Endometrial microvascular endothelial cells (primary cell): ENCODE measurements at regions not wholly inside any gene's neighbourhood (a gene's known extent, or its start where the extent isn't known, plus 50 kb on each side); places are given as distances from the start of the nearest gene placed in this dataset.

Source experiments
- in situ Hi-C: cut with HindIII; loops from 2 replicates; pipeline ENCODE4 v1.10.0; 2017; ENCODE audit warnings: low sequenced_read_pairs, low pct_unique_long_range_greater_than_20kb; ENCODE audit errors: inconsistent ontology term

- in situ Hi-C loops = no loop called here
Observed at GRCh38 chr12:19872621-19873540, 433.6 kb downstream of the AEBP2 start.

DNA sequence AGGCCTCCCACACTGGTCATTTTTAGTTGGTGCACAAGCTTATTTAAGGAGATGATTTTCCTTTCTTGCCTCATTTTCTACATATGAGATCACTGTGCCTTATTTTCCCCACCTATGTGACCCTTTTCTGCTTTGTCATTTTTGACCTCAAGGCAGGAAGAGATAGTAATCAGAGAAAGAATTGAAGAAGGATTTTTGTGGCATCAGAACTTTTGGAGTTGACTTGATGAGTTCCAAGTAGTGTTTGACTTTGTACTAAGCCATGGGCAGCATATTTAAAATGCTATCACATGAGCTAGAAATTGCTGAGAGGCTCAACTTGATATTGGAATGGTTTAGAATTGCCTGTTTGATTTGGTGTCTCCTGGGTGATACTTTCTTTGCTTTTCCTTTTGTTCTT is 440.8 kb downstream of the AEBP2 start:
- in situ Hi-C loops = no loop called here

DNA sequence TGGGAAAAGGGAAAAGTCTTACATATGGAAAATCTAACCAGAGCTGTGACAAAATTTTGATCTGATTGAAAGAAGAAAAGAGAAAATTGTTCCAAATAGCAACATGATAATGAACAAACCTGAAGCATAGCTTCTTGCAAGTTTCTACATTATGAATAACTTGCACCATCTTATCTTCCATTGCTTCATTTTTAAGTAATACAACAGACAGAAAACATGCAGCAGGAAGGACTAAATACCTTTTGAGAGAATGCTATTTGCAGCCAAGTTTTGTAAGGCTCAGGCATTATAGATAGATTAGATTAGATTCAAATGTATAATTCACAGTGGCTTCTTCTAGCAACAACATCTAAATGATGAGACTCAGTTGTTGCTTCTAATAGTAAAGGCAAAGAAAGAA is 441.4 kb downstream of the AEBP2 start:
- in situ Hi-C loops = no loop called here

DNA sequence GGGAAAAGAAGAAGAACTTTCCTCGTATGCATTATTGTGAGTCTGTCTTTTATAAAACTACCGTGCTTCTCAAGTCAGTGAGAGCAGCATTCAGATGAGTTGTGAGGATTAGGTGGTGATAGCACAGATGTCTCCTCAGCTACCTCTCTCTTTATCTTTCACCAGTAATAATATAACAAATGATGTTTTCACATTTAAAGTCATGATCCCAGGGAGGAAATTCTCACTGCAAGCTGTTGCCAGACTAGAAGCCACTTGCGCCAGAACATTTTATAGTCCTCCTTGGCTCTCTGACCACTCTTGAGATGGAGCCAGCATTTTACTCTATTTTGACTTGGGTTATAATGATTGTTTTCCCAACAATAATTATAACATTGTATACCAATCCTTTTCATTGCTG is 443.1 kb downstream of the AEBP2 start:
- in situ Hi-C loops = no loop called here

DNA sequence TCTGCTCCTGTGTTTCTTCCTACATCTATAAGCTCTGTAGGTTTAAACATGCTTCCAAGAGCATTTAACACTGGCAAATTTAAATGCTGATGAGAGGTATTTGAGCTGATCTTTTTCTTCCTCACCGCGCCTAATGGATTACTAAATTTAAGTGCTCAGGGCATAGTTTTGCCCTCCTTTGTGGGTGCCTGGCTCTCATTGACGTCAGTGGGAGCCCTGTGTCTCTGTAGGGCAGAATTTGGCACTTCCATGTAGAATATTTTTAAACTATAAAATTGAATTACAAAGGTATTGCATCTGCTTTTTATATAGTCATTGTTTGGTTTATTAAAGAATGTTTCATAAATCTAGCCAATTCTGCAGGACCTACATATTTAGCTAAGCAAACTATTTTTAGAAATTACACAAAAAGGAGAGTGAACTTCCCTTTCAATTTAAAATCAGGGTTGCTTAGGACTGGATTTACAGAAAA is 444.8 kb downstream of the AEBP2 start:
- in situ Hi-C loops = no loop called here

- in situ Hi-C loops = no loop called here
Observed at GRCh38 chr12:19885093-19885812, 446.0 kb downstream of the AEBP2 start.

- in situ Hi-C loops = no loop called here
Observed at GRCh38 chr12:19886065-19886464, 446.8 kb downstream of the AEBP2 start.

DNA sequence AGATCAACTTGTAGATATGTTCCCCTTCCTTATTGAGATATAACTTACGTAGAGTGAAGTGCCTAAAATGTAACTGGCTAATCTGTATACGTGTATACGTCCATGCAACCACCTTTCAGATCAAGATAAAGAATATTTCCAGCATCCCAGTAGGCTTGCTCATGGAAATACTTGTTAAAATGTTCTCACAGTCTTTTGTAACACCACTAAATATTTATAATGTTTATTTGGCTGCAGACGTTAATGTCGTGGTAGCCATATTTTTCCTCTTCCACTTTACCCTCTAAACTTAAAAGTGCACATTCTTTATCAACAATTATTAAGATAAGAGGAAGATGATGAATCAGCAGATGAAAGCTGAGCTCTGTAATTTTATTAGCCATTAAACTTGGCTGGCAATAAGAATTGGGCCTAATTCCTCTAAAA is 447.4 kb downstream of the AEBP2 start:
- in situ Hi-C loops = no loop called here

- in situ Hi-C loops = no loop called here
Observed at GRCh38 chr12:19890024-19890423, 450.7 kb downstream of the AEBP2 start.

- in situ Hi-C loops = no loop called here
Observed at GRCh38 chr12:19891936-19892591, 452.8 kb downstream of the AEBP2 start.

- in situ Hi-C loops = no loop called here
Observed at GRCh38 chr12:19893514-19893913, 454.2 kb downstream of the AEBP2 start.

DNA sequence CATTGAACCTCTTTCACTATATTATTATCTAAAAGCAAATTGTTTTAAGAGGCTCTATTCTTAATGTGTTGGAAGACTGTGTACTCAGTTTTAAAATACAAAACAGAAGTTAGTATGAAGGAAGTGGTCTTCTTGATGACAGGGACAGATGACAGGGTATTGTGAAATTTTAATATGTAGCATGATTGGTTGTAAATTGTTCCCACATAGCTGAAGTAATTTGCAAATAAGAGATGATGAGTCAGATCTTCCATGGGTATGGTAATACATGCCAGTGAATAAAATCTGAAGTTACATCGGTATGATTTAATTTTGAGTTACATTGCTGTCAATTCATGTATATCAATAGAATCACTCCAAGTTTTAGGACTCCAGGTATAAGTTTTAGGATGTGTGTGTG is 454.8 kb downstream of the AEBP2 start:
- in situ Hi-C loops = no loop called here

- in situ Hi-C loops = no loop called here
Observed at GRCh38 chr12:19894803-19895202, 455.5 kb downstream of the AEBP2 start.

- in situ Hi-C loops = no loop called here
Observed at GRCh38 chr12:19895246-19896020, 456.1 kb downstream of the AEBP2 start.

GRCh38 chr12:19896041-19896440 is 456.7 kb downstream of the AEBP2 start:
- in situ Hi-C loops = no loop called here

- in situ Hi-C loops = no loop called here
Observed at GRCh38 chr12:19896534-19896933, 457.2 kb downstream of the AEBP2 start.

DNA sequence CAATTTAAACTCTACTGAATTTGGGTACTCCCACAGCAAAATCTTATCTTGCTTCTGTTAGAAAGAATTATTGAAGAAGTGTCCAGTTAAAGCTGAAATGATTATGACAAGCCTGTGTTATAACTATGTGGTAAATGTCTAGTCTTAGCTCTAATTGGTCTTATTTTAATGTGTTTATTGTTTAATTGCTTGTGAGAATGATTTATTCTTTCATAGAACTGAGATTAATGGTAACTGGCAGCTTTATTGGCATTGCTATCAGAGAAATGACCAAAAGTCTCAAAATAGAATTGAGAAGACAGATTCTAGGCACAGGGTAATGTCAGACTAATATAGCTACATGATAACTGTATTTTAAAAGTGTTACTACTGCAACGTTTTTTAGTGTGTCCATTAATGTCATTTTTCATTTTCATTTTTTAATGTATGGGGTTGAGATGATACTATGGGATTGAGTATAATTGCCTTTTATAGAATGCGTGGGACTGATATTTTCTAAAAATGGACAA is 458.7 kb downstream of the AEBP2 start:
- in situ Hi-C loops = no loop called here

DNA sequence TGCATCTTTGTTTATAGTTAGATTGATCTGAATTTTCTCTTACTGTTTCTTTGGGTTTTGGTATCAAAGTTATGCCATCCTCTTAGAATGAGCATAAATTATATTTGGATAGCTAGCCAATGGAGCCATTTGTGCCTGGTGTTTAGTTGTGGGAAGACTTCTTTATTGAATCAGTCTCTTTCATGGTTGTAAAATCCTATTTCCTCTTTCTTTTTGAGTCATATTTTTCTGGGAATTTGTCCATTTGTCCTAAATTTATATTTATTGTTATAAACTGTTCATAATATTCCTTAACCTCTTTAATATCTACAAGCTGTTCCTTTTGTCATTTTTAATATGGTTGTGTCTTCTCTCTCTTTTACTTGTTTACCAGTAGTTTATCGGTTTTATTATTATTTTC is 462.5 kb downstream of the AEBP2 start:
- in situ Hi-C loops = no loop called here

GRCh38 chr12:19904819-19905218 is 463.5 kb upstream of the PDE3A start:
- in situ Hi-C loops = no loop called here
